ENCODE measurements at regions not wholly inside any gene's neighbourhood (a gene's known extent, or its start where the extent isn't known, plus 50 kb on each side); places are given as distances from the start of the nearest gene placed in this dataset.

GRCh38 chr6:78089531-78089930 lies 436.7 kb downstream of the MEI4 start:
- H3K9me3 ChIP-seq (replicated peaks; ENCODE audit: control insufficient read depth, insufficient read depth, low read depth, low read length), result no peaks in the 10 kb centered on the region
- H4K20me1 ChIP-seq (replicated peaks; ENCODE audit: control insufficient read depth, insufficient read depth, low read length), result no peaks in the 10 kb centered on the region
- ATAC-seq (no peak), FAIRE-seq (no peak), DNase-seq (ENCODE audit: extremely low read depth in 1 of 4, low spot score in 3 of 4) (no peak)
- no peaks in the 10 kb centered on the region for H3K36me3 ChIP-seq (ENCODE audit: control insufficient read depth, insufficient read depth, low read length)
- H3K4me3 ChIP-seq, result no peak overlapping the region
- in situ Hi-C loops (cut with MboI), result no loop called here
- no peaks in the 10 kb centered on the region for H3K4me1 ChIP-seq (replicated peaks in 1 of 2; ENCODE audit: control insufficient read depth in 2 of 2, insufficient read depth in 2 of 2, low read length in 2 of 2)
- no peak overlapping the region for H3K4me2 ChIP-seq (ENCODE audit: insufficient read depth, low read length)
- no peaks in the 10 kb centered on the region for H3K79me2 ChIP-seq (ENCODE audit: control insufficient read depth, insufficient read depth, low read length)
- WGBS (ENCODE audit: insufficient coverage, low coverage, missing lambda C conversion rate), result 0% methylated on average over 2 of the region's 2 CpGs
- H3K9ac ChIP-seq (ENCODE audit: insufficient read depth in 1 of 2, low read depth in 2 of 2, low read length in 2 of 2), result no peak overlapping the region
- intact Hi-C loops (cut with micrococcal nuclease), result no loop called here
- TF ChIP-seq HNRNPLL (IDR thresholded peaks at IDR 0.05; ENCODE audit: low read depth, low read length, poor library complexity, severe bottlenecking) (no peak), ZKSCAN1 (IDR thresholded peaks at IDR 0.05; ENCODE audit: low read depth, low read length) (no peak), RNF2 (IDR thresholded peaks at IDR 0.05) (no peak), POLR2A (conservative IDR thresholded peaks at IDR 0.05) (no peak), ZNF175 (CRISPR knock-in tag; IDR thresholded peaks at IDR 0.05; ENCODE audit: low read depth) (no peak), PTTG1 (tag; IDR thresholded peaks at IDR 0.05; ENCODE audit: low read depth) (no peak), TOE1 (IDR thresholded peaks at IDR 0.05; ENCODE audit: borderline replicate concordance) (no peak), TOE1 (CRISPR knock-in tag; IDR thresholded peaks at IDR 0.05; ENCODE audit: borderline replicate concordance, low read depth) (no peak), XRCC4 (IDR thresholded peaks at IDR 0.05; ENCODE audit: extremely low read depth, insufficient read depth, insufficient read length) (no peak), ZNF511 (CRISPR knock-in tag; IDR thresholded peaks at IDR 0.05) (no peak), E2F5 (CRISPR knock-in tag; IDR thresholded peaks at IDR 0.05) (no peak), THRA (IDR thresholded peaks at IDR 0.05) (no peak), CHD2 (IDR thresholded peaks at IDR 0.05; ENCODE audit: low read depth, low read length) (no peak), DACH1 (IDR thresholded peaks at IDR 0.05; ENCODE audit: partially characterized antibody) (no peak), UBTF (IDR thresholded peaks at IDR 0.05; ENCODE audit: borderline replicate concordance in 1 of 2, low read depth in 2 of 2, low read length in 2 of 2) (no peak), ZFP30 (CRISPR knock-in tag; IDR thresholded peaks at IDR 0.05; ENCODE audit: borderline replicate concordance) (no peak)
- ChIA-PET CTCF (ENCODE audit: low intra/inter-chr PET ratio) (no interaction called here), POLR2A (no interaction called here)
- no TSS peak for BruUV-seq (replicated peaks)
- no peaks in the 10 kb centered on the region for H3K27me3 ChIP-seq (ENCODE audit: control insufficient read depth in 2 of 2, insufficient read depth in 2 of 2, low read length in 2 of 2)
- no peak overlapping the region for H2AFZ ChIP-seq (ENCODE audit: low read depth, low read length)
- H3K27ac ChIP-seq (ENCODE audit: extremely low read depth, low read depth, low read length), result no peak overlapping the region
- no peaks in the 10 kb centered on the region for H3K9me1 ChIP-seq (ENCODE audit: control insufficient read depth, insufficient read depth, low read length)

Data from K562 (cell line).